Activated CD4-positive, alpha-beta T cell treated with anti-CD3 and anti-CD28 coated beads for 24 hours (primary cell): ENCODE measurements at regions not wholly inside any gene's neighbourhood (a gene's known extent, or its start where the extent isn't known, plus 50 kb on each side); places are given as distances from the start of the nearest gene placed in this dataset.

Experiments
- DNase-seq, 2 donors: peaks; one replicate each; pipeline ENCODE4 v3.0.0-alpha.2; 2020; ENCODE audit warnings: low read depth in 2 of 2

DNA sequence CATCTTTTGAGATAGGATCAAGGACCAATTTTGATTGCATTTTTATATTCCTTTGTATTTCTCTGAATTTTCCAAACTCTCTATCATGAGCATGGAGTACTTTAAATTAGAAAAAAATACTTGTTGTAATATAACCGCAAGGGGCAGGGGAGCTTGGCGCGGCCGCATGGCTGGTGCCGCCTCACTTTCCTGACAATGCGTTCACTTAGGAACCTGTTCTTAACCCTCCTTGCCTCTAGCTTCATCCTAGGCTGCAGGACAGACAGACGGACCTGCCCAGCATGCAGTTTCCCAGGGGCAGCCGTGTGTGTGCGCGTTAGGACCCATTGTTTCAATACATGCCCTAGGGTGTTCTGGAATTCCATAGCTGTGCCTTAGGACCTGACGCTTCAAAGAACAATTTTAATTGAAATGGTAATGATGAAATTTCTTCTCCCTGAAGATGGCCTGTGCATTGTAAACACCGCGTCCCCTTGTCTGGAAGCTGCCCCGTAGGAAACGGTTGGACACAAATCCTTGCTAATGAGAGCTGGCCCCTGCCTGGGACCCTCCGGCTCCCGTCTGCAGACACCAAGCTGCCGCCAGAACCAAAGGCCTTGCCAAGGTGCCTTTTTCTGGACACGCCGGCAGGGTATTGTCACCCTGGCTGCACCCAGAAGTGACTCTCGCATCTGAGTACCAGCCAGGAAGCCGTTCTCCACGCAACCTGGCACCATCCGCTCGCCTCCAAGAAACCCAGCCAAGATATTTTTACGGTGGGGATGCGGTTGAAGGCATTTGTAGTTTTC, 466.4 kb downstream of the NPHP4 start:
- DNase-seq: no peak

DNA sequence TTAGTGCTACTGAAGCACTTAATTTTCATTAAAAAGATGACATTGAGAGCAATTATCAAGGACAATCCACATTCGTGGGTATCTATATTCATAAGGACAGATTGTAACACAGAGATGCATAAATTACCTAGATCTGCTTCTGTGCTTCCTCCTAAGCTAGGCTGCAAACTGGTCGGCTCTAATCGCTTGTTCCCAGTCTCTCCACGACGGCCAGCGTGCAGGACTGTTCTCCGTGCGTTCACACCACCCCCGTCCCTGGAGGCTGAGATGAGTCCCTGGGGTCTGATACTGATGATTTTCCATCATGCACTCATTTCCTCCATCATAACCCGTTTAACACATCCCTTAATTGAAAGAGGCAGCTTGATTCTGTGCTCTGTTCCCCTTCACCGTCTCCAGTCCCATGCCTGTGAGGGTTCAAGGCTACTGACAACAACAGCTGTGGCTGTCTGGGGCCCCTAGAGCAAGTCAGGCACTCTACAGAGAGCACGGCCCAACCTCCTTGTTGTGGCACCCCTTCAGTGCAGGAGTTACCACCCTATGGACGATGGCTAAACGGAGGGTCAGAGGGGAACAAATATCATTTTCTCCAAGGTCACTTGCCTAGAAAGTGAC, 469.6 kb downstream of the NPHP4 start:
- DNase-seq: no peak

DNA sequence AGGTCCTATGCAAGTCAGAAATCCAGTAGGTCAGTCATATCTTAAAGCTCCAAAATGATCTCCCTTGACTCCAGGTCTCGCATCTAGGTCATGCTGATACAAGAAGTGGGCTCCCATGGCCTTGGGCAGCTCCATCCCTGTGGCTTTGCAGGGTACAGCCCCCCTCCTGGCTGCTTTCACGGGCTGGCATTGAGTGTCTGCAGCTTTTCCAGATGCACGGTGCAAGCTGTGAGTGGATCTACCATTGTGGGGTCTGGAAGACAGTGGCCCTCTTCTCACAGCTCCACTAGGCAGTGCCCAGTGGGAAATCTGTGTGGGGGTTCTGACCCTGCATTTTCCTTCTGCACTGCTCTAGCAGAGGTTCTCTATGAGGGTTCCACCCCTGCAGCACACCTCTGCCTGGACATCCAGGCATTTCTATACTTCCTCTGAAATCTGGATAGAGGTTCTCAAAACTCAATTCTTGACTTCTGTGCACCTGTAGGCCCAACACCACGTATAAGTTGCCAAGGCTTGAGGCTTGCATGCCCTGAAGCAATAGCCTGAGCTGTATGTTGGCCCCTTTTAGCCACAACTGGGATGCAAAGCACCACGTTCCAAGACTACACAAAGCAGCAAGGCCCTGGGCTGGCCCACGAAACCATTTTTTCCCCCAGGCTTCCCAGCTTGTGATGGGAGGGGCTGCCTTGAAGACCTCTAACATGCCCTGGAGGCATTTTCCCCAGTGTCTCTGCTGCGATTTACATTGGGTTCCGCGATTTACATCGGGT, 472.7 kb downstream of the NPHP4 start:
- no peak for DNase-seq

DNA sequence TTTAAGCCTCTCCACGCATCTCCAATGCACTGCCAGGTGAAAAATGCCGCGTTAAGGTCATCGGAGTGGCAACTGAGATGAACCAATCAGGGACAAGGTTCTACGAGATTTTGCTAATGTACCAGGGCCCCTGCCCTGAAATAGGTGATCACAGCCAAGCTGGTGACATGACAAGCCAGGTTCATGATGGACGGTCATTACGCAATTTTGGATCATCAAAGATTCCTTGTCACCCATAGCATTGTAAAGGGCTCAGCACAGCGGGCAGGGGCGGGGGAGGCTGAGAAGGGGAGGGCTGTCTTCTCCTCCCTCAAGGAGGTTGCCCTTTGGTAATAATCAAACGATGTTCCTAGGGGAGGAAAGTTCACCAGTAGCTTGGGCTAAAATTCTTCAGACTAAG, 475.5 kb downstream of the NPHP4 start:
- DNase-seq: no peak

DNA sequence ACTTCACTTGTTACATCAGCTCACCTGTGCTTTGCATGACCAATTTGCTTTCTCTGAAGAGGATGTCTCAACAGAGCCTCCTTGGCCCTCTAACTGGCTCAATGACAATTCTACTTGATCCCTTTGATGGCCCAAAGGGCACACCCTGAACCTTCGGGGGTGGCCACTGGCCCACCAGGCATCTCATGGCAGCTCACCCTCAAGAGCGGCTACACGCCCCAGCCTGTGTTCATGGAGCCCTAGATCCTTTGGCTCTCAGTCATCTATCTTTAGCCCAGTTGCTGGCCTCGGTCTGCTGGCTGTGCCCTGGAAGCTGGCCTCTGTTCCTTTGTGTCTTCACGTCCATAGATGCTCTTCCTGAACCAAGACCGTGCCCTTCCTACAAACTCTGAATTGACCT, 476.7 kb downstream of the NPHP4 start:
- DNase-seq: no peak

DNA sequence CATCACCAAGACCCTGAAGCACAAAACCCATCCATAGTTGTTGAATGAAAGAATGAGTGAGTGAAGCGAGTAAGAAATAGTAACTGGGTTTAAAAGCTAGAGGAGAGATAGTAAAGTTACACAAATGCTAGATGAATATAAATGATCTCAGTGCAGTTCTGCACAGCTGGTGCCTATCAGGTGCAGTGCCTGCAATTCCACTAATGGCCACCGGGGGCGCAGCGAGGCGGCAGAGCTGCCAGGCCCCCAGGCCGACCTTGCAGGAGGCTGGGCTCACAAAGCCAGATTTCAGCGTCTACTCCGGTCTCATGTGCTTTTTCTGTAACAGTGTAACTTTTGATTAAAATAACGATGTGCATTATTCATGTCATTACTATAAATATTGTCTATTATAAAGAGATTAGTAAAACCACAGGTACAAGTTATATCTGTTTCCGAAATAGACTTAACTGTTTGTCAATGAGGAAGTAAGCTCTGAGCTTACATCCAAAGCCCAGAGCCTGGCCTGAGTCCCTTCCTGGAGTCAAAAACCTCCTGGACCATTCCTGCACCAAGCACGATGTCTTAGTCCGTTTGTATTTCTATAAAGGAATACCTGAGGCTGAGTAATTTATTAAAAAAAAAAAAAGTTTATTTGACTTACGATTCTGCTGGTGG, 477.6 kb downstream of the NPHP4 start:
- peak; percentile 60 to 65 for DNase-seq

DNA sequence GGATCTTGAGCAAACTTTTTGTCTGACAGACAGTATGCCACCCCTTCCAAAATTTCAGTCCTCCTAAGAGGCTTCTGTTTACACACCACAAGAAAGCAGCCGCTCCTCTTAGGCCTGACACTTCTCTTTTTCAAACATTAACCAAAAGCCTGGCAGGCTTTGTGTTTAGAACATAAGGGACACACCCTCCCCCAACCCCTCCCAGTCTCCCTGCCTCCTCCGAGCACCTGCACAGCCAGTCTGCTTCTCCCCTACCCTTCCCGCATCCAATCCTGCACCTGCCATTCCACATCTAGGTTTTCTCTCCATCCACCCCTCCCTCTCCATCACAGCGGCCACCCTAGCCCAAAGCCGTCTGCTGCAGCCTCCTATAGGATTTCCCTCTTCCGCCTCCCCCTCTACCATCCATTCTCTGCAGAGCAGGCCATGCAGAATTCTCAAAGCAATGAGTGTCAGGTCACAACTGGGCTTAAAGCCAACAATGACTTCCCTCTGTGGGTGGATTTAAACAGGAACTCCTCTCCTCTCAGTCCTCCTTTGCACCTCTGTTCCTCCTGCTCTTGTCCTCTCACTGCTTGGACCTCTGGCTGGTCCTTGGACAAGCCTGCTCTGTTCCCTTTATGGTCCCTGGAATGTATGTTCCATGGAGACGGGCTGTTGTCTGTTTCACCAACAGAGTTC, 478.2 kb downstream of the NPHP4 start:
- no peak for DNase-seq

DNA sequence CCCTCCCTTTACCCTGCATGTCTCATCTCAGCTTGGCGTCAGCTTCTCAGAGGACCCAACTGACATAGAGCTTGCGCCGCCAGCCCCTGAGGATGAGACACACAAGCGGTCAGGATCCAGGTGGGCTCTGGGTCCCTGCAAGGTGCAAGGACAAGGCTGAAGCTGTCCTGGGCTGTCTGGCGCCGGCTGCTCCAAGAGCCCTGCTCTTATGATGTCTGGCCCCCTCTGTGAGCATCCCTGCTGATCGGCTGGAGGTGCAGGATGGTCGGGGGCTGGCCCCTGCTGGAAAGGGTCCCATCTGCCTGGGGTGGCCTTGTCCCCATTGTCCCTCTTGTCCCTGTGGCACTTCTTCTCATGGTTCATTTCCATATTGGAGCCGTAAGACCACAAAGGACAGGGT, 479.0 kb downstream of the NPHP4 start:
- DNase-seq: no peak

DNA sequence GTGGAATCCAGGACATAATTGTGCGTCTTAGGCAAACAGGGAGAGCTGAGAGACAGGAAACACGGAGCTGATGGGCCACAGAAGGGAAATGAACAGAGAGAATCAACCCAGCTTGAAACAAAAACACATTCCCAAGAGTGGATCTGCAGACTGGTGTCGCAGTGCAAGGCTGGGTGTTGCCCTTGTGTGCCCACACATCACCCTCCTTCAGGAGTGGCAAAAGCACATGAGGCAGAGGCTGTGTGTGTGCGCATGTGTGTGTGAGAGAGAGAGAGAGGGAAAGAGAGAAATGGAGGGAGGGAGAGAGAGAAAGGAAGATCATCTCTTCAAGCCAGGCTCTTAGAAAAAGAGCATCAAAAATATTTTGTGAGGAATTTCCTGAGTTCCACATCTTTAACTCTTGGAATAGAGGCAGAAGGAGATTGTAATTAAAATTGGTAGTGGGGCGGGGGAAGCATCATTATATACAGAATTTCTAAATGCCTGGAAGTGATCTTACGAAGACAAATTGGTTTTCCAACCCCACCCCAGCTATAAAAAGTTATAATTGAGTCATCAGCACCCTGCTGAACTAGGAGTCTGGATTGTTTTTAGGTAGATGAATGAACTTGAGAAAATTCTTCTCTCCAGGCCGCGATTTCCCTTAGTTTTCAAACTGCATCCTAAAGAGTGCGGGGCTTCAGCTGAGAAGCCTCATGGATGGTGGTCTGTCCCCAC, 480.7 kb downstream of the NPHP4 start:
- DNase-seq: no peak

DNA sequence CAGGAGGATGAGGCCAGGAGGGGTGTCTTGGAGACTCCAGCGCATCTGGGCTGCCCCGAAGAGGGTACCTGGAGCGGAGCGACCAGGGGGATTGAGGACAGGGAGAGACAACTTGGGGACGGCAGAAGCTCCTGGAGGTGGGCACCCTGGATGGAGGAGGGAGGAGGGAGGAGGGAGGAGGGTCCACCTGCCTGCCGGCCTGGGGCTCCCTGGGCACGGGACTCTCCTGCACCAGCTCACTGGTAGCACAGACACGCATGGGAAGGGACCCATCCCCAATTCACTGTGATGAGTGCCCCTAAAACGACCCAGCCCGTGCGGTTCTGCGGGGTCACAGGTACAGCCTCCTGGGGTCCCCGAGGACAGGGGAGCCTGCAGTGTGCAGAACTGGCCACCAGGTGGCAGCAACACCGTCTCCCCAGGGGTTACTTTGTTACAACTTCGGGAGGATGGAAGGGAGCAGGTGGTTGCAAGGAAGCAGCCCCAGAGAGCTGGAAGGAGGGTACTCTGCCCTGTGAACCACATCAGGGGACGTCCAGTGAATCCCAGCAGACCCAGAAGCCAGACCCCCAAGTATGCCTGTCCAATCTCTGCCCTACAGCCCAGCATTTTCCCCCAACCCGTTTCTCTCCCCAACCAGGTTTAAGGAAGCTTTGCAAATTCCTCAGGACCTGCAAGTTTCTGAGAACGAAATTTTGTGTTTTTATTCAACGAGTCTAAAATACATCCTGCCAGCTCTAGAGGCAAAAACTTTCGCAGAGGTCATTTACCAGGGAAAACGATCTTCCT, 482.4 kb downstream of the NPHP4 start:
- DNase-seq: peak; percentile 59 to 69

DNA sequence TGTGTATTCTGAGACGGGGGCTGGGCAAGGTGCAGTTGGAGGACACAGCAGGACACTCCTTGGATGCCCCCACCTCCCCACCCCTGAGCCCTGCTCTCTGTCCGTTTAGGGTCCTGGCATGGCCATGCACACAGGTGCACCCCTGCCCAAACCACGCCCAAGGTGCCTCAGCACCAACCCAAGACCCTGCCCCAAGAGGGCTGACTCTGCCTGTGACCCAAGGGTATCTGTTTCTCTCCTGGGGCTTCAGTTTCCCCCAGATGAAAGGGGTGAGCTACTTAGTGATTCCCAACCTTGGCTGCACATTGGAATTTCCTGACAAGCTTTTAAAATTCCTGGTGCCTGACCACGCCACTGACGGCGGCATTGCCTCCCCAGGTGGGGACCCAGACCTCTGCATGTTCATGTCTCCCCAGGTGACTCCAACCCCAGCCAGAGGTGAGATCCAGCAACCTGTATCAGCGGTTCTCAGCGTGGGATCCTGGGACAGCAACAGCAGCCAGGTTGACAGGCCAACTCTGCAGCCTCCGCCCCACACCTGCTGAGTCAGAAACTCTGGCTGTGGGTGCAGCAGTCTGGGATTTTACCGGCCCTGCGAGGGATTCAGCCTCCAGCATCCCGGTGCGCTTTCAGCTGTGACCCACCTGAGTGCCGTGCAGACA, 483.4 kb downstream of the NPHP4 start:
- DNase-seq: no peak

DNA sequence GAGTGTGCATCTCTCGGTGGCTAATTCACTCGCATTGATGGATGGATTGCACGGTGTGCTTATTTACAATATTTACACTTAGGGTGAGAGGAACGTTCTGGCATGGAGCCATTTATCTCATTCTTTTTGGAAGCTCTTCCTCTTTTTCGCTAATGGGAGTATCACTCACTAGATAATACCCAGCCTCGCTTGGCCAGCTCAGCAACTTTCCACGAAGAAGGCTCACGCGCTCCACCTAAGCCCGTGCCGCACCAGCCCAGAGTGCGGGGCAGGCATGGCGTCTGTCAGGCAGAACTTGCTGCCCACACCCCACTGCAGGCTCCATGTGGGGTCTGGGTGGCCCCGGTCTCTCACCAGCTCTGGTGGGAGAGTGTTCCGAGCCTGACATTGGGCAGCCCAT, 484.9 kb downstream of the NPHP4 start:
- no peak for DNase-seq

DNA sequence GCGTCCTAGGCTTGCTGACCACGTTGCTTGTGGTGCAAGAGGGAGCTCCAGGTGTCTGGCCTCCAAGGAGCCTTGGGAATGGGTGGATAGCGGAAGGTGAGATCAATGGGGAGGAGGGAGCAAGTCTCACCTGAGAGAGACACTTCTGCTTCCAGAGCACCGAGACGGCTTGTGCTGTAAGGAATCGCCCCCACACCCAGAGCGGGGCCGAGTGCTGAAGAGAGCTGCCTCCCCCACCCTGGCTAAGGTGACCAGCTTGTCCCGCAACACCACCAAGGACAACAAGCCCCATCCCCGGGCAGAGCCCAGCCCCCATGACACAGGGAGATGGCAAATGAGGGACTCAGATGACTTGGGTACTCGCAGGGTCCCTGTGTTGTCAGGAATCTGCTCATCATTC, 485.6 kb downstream of the NPHP4 start:
- DNase-seq: no peak

DNA sequence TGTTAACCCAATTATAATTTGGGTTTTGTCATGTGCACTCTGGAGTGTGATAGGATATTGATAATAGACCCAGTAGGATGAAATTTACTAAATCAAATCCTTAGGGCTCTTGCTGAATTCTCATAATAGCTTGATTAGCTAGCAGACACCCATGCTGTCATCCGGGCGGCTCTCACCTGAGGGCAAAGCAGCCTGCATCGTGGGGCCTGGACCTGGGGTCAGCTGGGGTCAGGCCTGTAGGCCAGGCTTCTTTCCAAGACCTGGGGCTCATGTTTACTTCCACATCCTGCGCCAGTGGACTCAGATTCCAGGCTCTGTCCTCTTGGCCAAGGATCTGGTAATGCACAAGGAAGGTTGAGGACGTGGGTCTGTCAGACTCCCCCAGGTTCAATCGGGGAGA, 486.3 kb downstream of the NPHP4 start:
- no peak for DNase-seq

DNA sequence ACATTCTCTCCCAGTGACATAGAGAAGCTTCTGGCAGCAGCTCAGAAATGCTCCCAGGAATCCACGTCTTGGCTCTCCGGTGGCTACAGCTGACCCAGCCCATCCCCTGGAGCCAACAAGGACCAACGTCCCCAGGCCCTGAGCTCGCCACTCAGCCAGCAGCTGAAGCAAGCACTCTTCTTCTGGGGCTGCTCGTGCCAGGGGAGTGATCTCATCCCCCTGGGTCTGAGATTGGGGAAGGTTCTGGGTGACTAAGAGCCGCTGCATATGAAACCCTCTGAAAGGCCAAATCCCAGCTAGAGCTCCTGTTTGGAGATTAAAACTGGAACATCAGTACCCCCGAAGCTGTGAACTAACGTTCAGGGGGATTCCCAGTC, 487.9 kb downstream of the NPHP4 start:
- no peak for DNase-seq

DNA sequence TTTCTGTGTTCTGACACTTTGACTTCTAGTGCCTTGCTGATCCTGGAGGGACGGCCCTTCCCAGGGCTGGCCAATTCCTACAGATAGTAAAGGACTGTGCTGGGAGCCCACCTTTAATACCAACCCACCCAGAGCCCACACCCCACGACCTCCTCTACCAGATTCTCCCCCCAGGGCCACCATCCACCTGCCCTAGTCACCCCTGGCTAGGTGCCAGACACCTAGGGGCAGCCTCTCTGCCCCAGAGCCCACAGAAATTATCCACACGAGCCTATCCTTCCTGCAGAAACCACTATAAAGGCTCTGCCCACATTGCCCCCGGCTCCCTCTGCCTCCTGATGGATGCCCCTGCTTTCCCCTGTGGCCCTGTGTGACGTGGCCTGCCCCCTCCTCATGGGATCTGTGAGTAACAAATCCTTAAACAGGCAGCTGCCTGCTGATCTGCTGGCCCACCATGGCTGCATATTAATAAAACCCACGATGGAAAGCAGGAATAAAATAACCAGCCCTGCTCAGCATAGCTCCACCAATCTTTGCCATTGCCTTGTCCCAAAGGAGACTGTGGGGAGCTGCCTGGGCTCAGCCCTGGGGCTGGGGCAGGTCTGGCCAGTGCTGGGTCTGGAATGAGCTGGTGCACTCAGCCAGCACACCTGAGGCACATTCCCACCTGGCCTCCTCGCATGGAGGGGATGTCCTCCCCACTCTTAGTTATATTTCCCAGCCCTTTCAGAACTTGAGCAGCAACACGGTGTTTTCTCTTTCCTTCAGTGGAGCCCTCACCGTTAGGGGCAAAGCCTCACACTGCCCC, 488.5 kb downstream of the NPHP4 start:
- no peak for DNase-seq

DNA sequence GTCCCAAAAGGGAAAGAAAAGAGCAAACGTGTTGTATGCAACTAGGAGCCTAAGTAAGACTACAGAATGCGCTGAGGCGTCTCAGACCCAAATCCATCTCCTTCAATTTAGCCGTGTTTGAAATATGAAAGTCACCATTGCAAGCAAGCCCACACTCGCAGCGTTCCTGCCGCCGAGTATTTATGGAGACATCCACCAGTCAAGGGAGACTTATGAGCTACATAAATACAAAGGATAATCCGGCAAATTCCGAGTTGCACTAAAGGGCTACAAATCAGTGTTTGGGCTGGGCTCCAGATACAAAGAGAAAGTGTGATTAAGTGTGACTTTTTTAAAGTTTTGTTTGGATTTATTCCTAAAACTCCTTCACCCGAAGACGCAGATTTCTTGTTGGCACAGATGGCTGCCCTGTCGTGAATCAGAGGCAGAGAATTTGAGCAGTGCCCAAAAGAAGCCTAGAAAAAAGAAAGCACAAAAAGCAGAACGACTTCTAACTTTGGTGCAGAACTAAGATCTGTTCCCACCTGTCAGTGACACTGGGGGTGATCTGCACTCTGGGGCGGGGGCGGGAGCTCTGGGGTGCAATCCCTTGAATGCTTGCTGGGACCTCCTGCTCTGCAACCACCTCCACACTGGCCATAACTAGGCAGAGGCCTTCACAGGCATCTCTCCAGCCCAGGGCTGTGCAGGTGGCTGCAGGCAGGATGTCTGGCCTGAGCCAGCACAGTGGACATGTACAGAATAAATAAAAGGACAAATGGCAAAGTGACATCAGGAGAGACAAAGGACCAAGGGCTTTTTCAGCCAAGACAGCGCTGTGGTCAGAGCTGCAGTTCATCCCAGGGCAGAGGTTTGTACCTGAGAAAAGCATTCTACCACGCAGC, 489.7 kb downstream of the NPHP4 start:
- no peak for DNase-seq
